OCI-LY7 (cell line): ENCODE measurements at regions not wholly inside any gene's neighbourhood (a gene's known extent, or its start where the extent isn't known, plus 50 kb on each side); places are given as distances from the start of the nearest gene placed in this dataset.

Experiments used
- BruUV-seq: library from RNA; stranded (reverse); fragments of 400-500 nt; replicated peaks from 2 replicates; lab custom pipeline; 2021; lab: Mats Ljungman, UMichigan
- CTCF ChIA-PET: fragments of 300-600 bp; sonication (Branson Sonifier 250); formaldehyde crosslinking; loops from one replicate; lab custom pipeline; 2022; ENCODE audit warnings: antibody characterized with exemption; ENCODE audit not compliant: unreplicated experiment; lab: Charles Lee
- POLR2A ChIA-PET: fragments of 300-600 bp; sonication (Branson Sonifier 250); formaldehyde crosslinking; loops from one replicate; lab custom pipeline; 2022; ENCODE audit warnings: antibody characterized with exemption; lab: Charles Lee
- DNase-seq: peaks from one replicate; pipeline ENCODE4 v3.0.0-alpha.2; 2015; ENCODE audit warnings: low spot score
- H2AFZ ChIP-seq: fragments of 200-600 bp; sonication (generic), shearing (Covaris generic); 2 replicates; pipeline ENCODE4 v1.6.1; 2014; ENCODE audit warnings: mild to moderate bottlenecking, antibody characterized with exemption, low read length, moderate library complexity
- H3K27ac ChIP-seq: fragments of 200-600 bp; sonication (generic); 2 replicates; pipeline ENCODE4 v1.5.1; 2014; ENCODE audit warnings: mixed run types, low read depth, mild to moderate bottlenecking, moderate library complexity, low read length, inconsistent platforms; ENCODE audit not compliant: poor library complexity, severe bottlenecking
- H3K36me3 ChIP-seq: fragments of 200-600 bp; sonication (generic); 2 replicates; pipeline ENCODE4 v1.6.1; 2014; ENCODE audit warnings: mild to moderate bottlenecking, antibody characterized with exemption, low read length, moderate library complexity, mixed read lengths; ENCODE audit not compliant: insufficient read depth
- H3K4me1 ChIP-seq: fragments of 200-600 bp; sonication (generic); 2 replicates; pipeline ENCODE4 v1.5.1; 2014; ENCODE audit warnings: mild to moderate bottlenecking, low read length; ENCODE audit not compliant: insufficient read depth, poor library complexity, severe bottlenecking
- H3K4me2 ChIP-seq: fragments of 200-600 bp; sonication (generic); 2 replicates; pipeline ENCODE4 v1.6.1; 2014; ENCODE audit warnings: mild to moderate bottlenecking, low read length
- H3K4me3 ChIP-seq: fragments of 200-600 bp; sonication (generic); 2 replicates; pipeline ENCODE4 v1.5.1; 2014; ENCODE audit warnings: mild to moderate bottlenecking, low read depth, low read length; ENCODE audit not compliant: poor library complexity, severe bottlenecking
- H3K79me2 ChIP-seq: fragments of 200-600 bp; sonication (generic); 2 replicates; pipeline ENCODE4 v1.6.1; 2016; ENCODE audit warnings: low read depth, mild to moderate bottlenecking, low read length, moderate library complexity, mixed read lengths; ENCODE audit not compliant: insufficient read depth
- H3K9me2 ChIP-seq: fragments of 200-600 bp; sonication (generic); 2 replicates; pipeline ENCODE4 v1.6.1; 2016; ENCODE audit warnings: mild to moderate bottlenecking, low read length, mixed read lengths; ENCODE audit not compliant: insufficient read depth
- H3K9me3 ChIP-seq: fragments of 200-600 bp; sonication (generic); 2 replicates; pipeline ENCODE4 v1.6.1; 2014; ENCODE audit warnings: mild to moderate bottlenecking, mixed run types, low read length, mixed read lengths
- H4K20me1 ChIP-seq: fragments of 200-600 bp; sonication (generic); 2 replicates; pipeline ENCODE4 v1.6.1; 2014; ENCODE audit warnings: mild to moderate bottlenecking, antibody characterized with exemption, low read length, moderate library complexity, mixed read lengths; ENCODE audit not compliant: insufficient read depth
- EZH2phosphoT487 ChIP-seq: fragments of 200-600 bp; sonication (generic); IDR thresholded peaks from 2 replicates; pipeline ENCODE4 v1.6.1; 2018; ENCODE audit warnings: low read depth, borderline replicate concordance, mild to moderate bottlenecking, mixed run types, antibody characterized with exemption, low read length, moderate library complexity, mixed read lengths
- intact Hi-C: fragments of 100-400 bp; cut with micrococcal nuclease; formaldehyde crosslinking; loops from one replicate; pipeline ENCODE4 v1.10.0; 2022; ENCODE audit not compliant: unreplicated experiment
- TF ChIP-seq, protein P1 (sequence below): fragments of 200-600 bp; sonication (generic); conservative IDR thresholded peaks from 2 replicates; pipeline ENCODE4 v1.5.1; 2014; ENCODE audit warnings: mild to moderate bottlenecking, antibody characterized with exemption, low read length, moderate library complexity, mixed read lengths

DNA sequence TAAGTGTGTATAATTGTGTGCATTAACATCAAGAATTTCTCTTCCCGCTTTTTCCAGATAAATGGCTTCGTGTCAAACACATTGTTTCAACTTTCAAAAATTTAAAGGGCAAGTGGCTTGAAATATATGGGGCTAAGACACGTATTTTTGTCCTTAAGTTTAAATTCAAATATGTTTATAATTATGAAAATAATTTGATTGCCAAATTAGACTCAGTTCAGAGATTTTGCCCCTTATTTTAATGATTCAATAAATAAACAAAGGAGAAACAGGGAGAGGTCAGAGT, 1159.2 kb upstream of the MIR17HG start:
- Histone ChIP-seq H4K20me1 (no peaks in the 10 kb centered on the region), H2AFZ (no peak overlapping the region), H3K36me3 (no peaks in the 10 kb centered on the region), H3K4me3 (no peak overlapping the region), H3K4me1 (no peaks in the 10 kb centered on the region), H3K9me2 (peaks cover 6% of the 10 kb centered on the region; the same call in 1 of the 2 replicates), H3K27ac (no peak overlapping the region), H3K9me3 (0 out of 2 replicates have a peak, but pooled peaks cover 13% of the 10 kb centered on the region), H3K79me2 (no peaks in the 10 kb centered on the region), H3K4me2 (no peak overlapping the region)
- POLR2A ChIA-PET = interaction anchor here (0.5 to 1.8 kb wide), 5 partner anchors 10 to 219 kb away, joined by 3 to 6 read pairs (median 4); no protein-coding TSS in a partner anchor
- TF ChIP-seq EZH2phosphoT487 = no peak
- TF ChIP-seq, protein P1, sequence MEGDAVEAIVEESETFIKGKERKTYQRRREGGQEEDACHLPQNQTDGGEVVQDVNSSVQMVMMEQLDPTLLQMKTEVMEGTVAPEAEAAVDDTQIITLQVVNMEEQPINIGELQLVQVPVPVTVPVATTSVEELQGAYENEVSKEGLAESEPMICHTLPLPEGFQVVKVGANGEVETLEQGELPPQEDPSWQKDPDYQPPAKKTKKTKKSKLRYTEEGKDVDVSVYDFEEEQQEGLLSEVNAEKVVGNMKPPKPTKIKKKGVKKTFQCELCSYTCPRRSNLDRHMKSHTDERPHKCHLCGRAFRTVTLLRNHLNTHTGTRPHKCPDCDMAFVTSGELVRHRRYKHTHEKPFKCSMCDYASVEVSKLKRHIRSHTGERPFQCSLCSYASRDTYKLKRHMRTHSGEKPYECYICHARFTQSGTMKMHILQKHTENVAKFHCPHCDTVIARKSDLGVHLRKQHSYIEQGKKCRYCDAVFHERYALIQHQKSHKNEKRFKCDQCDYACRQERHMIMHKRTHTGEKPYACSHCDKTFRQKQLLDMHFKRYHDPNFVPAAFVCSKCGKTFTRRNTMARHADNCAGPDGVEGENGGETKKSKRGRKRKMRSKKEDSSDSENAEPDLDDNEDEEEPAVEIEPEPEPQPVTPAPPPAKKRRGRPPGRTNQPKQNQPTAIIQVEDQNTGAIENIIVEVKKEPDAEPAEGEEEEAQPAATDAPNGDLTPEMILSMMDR = no peak
- no TSS peak for BruUV-seq
- no peak for DNase-seq
- CTCF ChIA-PET = no interaction called here
- intact Hi-C loops = no loop called here

DNA sequence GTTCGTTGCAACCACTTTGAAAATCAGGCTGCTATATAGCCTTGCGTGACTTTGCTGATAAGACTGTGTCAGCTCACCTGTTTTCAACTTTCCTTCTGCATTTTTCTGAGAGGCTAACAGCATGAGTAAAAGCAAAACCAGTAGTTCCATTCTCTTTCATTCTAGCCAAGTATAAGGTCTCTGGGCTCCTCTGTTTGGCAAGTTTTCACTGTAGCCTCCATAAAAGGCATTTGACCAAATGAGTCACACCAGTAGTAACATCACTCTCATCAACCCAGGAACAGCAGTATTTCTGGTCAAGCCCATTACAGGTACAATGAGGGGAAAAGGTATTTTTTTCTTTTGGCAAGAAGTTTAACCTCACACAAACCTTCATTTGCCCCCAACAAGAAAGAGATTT, 1149.8 kb upstream of the MIR17HG start:
- BruUV-seq = no TSS peak
- H3K36me3 ChIP-seq = no peaks in the 10 kb centered on the region
- no peaks in the 10 kb centered on the region for H3K4me1 ChIP-seq
- H3K79me2 ChIP-seq = no peaks in the 10 kb centered on the region
- TF ChIP-seq, protein P1 = no peak
- TF ChIP-seq EZH2phosphoT487 = no peak
- H3K4me3 ChIP-seq = no peak overlapping the region
- POLR2A ChIA-PET = interaction anchor here (0.6 kb wide), 1 partner anchor 341 kb away, joined by 3 read pairs; no protein-coding TSS in a partner anchor
- 0 out of 2 replicates have a peak, but pooled peaks cover 13% of the 10 kb centered on the region for H3K9me3 ChIP-seq
- intact Hi-C loops = no loop called here
- no peak overlapping the region for H3K4me2 ChIP-seq
- H4K20me1 ChIP-seq = no peaks in the 10 kb centered on the region
- H2AFZ ChIP-seq = no peak overlapping the region
- no peak overlapping the region for H3K27ac ChIP-seq
- DNase-seq = no peak
- CTCF ChIA-PET = no interaction called here
- no peaks in the 10 kb centered on the region for H3K9me2 ChIP-seq

DNA sequence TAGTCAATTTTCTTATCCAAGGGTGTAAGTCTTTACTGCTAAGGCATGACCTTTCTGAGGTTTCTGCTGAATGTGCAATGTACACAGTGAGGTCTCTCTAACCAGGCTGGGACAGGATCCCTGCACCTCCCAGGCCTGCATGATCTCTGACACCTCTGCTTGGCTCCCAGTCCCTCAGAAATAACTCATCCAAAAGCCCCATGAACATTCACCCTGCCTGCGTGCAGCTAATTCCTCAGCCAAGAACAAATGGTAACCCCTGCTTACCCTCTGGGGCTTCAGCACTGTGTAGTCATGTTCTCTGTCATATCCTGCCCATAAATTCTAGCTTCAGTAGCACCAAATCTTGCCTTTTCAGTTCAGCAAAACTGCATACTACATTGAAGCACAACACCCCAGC, 1146.3 kb upstream of the MIR17HG start:
- no TSS peak for BruUV-seq

More for the DNA sequence above, 1146.3 kb upstream of the MIR17HG start:
- no peak overlapping the region for H3K27ac ChIP-seq
- H2AFZ ChIP-seq = no peak overlapping the region
- H3K9me3 ChIP-seq = 0 out of 2 replicates have a peak, but pooled peaks cover 15% of the 10 kb centered on the region
- no peaks in the 10 kb centered on the region for H3K9me2 ChIP-seq
- no peak overlapping the region for H3K4me3 ChIP-seq
- no peaks in the 10 kb centered on the region for H3K79me2 ChIP-seq
- DNase-seq = no peak
- no peak for TF ChIP-seq EZH2phosphoT487
- TF ChIP-seq, protein P1 = no peak
- POLR2A ChIA-PET = interaction anchor here (0.6 kb wide), 1 partner anchor 945 kb away, joined by 4 read pairs; no protein-coding TSS in a partner anchor
- H3K4me2 ChIP-seq = no peak overlapping the region
- CTCF ChIA-PET = no interaction called here
- H3K4me1 ChIP-seq = no peaks in the 10 kb centered on the region
- H4K20me1 ChIP-seq = no peaks in the 10 kb centered on the region
- intact Hi-C loops = no loop called here
- H3K36me3 ChIP-seq = no peaks in the 10 kb centered on the region
